AG10803 (cell line): ENCODE measurements at regions not wholly inside any gene's neighbourhood (a gene's known extent, or its start where the extent isn't known, plus 50 kb on each side); places are given as distances from the start of the nearest gene placed in this dataset.
"Not testable (repeated sequence)": the region's sequence is repeated elsewhere in the genome, so short reads cannot be mapped to it uniquely, and the experiment has no call there.

Experiments
- DNase-seq: peaks from one replicate; pipeline ENCODE4 v3.0.0; 2010; ENCODE audit warnings: low read depth
- H3K4me3 ChIP-seq: 2 replicates; pipeline ENCODE4 v1.5.1; 2011; ENCODE audit warnings: mild to moderate bottlenecking, low read length, control low read depth
- TF ChIP-seq, protein P1 (sequence below): conservative IDR thresholded peaks from 2 replicates; pipeline ENCODE4 v1.5.1; 2011; ENCODE audit warnings: mild to moderate bottlenecking, low read length, control low read depth, inconsistent platforms

DNA sequence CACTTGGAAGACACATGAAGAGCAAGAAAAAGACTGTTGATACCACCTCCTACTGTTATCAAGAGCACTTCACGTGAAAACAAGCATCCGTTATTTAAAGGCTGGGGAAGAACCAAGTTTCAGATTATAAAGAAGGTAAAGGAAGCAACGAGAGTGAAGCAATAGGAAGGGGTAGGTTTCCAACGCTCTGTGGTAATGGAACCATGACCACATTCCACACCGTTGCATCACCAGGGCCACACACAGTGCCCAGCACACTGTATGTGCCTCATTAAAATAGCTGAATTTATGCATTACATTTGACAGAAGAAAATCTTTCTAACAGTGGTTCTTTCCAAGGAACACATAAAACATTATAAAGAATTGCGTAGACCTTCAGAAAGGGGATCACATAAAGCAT is 435.8 kb downstream of the MRPL39 start:
- no peak overlapping the region for H3K4me3 ChIP-seq
- TF ChIP-seq, protein P1, sequence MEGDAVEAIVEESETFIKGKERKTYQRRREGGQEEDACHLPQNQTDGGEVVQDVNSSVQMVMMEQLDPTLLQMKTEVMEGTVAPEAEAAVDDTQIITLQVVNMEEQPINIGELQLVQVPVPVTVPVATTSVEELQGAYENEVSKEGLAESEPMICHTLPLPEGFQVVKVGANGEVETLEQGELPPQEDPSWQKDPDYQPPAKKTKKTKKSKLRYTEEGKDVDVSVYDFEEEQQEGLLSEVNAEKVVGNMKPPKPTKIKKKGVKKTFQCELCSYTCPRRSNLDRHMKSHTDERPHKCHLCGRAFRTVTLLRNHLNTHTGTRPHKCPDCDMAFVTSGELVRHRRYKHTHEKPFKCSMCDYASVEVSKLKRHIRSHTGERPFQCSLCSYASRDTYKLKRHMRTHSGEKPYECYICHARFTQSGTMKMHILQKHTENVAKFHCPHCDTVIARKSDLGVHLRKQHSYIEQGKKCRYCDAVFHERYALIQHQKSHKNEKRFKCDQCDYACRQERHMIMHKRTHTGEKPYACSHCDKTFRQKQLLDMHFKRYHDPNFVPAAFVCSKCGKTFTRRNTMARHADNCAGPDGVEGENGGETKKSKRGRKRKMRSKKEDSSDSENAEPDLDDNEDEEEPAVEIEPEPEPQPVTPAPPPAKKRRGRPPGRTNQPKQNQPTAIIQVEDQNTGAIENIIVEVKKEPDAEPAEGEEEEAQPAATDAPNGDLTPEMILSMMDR, result no peak
- DNase-seq, result peak; percentile 66

GRCh38 chr21:25170681-25171080 is 436.6 kb downstream of the MRPL39 start:
- TF ChIP-seq, protein P1, result no peak
- DNase-seq, result peak; percentile 3
- no peak overlapping the region for H3K4me3 ChIP-seq

- no peak overlapping the region for H3K4me3 ChIP-seq
- TF ChIP-seq, protein P1, result no peak
- DNase-seq, result no peak
Observed at GRCh38 chr21:25169370-25169769, 437.9 kb downstream of the MRPL39 start.

GRCh38 chr21:25166904-25167303 is 440.4 kb downstream of the MRPL39 start:
- H3K4me3 ChIP-seq, DNase-seq: not testable (repeated sequence)

DNA sequence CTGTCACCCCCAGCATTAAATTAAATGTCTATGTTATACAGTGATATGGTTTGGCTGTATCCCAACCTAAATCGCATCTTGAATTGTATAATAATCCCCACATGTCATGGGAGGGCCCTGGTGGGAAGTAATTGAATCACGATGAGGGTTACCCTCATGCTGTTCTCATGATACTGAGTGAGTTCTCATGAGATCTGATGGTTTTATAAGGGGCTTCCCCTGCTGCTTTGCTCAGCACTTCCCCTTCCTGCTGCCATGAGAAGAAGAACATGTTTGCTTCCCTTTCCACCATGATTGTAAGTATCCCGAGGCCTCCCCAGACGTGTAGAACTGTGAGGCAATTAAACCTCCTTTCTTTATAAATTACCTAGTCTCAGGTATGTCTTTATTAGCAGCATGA is 445.7 kb downstream of the MRPL39 start:
- no peak overlapping the region for H3K4me3 ChIP-seq
- TF ChIP-seq, protein P1, result no peak
- DNase-seq, result no peak

GRCh38 chr21:25155020-25155419 is 452.3 kb downstream of the MRPL39 start:
- not testable (repeated sequence) for DNase-seq, H3K4me3 ChIP-seq

- TF ChIP-seq, protein P1, result no peak
Observed at GRCh38 chr21:25149022-25149421, 458.3 kb downstream of the MRPL39 start.

DNA sequence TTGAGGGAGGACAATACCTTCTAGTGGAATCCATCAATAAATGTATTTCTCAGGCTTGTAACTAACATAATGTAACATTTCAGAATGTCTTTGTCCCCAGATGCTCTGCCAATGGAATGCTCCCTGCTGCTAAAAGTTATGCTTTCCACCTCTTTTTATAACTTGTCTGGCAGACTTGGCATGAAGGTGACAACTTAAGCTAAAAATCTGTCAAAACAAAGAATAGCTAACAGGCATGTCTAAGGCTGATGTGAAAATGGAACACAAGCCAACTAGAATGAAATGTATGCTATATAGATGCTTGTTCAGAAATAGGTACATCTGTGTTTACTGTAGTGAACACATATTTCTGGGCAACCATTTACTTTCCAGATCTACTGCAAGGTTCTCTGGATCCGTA is 467.9 kb downstream of the MRPL39 start:
- no peak overlapping the region for H3K4me3 ChIP-seq
- TF ChIP-seq, protein P1, result no peak
- DNase-seq, result no peak

More at GRCh38 chr21:25149022-25149421, 458.3 kb downstream of the MRPL39 start:
- DNase-seq, result no peak
- H3K4me3 ChIP-seq, result no peak overlapping the region
